ENCODE measurements at regions not wholly inside any gene's neighbourhood (a gene's known extent, or its start where the extent isn't known, plus 50 kb on each side); places are given as distances from the start of the nearest gene placed in this dataset.
"Not testable (repeated sequence)": the region's sequence is repeated elsewhere in the genome, so short reads cannot be mapped to it uniquely, and the experiment has no call there.

DNA sequence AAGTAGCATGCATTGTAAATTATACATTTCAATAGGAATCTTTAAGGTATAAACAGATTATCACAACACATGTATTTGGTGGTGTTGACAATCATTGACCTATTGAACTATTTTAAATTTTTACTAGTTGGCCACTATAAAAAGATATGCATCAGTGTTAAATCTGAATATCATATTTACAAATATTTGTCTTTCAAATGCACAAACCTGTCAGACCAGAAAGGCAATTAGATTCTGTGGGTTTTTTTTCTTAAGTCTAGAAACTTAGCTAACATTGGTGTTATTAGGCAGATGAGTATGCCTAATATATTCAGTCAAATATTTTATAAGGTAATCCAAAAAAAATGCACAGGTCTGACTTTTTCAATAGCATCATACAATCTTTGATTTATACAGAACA, 241.4 kb upstream of the DGKB start:
- no peak for DNase-seq

DNA sequence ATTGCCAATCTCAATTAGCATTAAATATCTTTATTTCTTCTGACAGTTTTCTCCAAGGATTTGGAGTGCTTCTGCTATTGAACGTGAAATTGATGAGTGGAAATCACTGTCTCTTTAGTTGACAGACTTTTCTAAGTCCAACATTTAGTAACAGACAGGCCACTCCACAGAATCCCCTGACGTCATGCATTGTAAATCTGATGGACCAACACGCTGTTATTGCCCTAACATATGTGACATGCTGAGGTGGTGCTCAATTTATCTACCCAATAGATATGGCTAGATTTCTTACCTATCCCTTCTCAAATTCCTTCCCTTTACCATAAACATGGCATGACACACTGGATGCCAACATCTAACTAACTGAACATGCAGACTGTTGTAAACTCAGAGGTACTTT, 240.6 kb upstream of the DGKB start:
- DNase-seq = no peak

GRCh38 chr7:15140431-15140830, 237.9 kb upstream of the DGKB start:
- DNase-seq = no peak

DNA sequence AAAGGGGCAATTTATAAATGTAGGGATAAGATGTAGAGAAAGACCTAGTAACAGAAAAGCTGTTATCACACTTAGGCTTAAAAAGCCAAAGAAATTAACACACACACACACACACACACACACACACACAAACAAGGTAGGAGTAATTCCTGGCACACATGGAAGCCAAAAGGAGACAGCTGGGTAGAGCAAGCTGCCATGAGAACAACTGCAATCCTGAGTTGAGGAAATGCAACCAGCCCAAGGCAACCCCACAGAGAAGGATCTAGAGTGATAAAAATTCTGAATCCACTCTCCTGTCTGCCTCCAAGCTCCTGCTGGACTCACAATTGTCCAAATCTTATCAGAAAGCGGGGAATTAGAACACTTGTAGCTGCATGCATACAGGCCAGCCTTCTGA, 229.1 kb upstream of the DGKB start:
- DNase-seq = no peak

DNA sequence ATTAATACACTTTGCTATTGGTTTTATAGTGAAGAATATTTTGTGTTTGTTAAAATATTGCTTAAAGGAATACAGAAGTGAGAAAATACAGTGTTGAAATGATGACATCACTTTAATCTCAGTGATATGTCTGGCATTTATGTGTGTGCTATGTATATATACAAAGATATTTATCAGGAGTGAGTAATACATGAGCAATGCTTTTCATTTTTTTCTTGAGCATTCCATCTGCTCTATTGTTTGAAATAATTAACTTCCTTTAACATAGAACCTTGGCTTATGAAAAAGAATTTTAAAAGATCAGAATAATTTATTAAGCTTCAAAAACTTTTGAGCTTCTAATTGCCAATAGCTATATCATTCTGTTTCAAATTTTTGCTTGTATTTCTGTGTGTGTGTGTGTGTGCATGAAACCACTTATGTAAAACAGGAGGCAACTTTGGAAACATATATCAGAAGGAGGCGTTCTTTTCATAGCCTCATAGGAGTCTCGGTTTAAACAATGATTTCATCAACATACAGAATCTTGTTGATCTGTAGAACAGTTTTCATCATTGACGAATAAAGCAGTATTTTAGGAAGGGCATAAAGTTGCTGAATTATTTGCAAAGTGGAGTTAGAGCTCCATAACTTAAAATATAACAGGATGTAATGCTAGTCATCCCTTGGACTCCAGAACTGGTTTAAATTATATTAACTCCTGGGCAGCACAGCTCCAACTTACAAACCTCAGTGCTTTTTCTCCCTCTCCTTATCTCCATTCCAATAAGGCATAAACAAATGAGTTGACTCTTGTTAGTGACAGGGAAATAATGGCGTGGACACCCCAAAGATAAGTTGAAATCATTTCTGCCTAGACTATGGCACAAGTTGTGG, 228.4 kb upstream of the DGKB start:
- DNase-seq = no peak

- no peak for DNase-seq
Measured at GRCh38 chr7:15128716-15129115, 226.2 kb upstream of the DGKB start.

DNA sequence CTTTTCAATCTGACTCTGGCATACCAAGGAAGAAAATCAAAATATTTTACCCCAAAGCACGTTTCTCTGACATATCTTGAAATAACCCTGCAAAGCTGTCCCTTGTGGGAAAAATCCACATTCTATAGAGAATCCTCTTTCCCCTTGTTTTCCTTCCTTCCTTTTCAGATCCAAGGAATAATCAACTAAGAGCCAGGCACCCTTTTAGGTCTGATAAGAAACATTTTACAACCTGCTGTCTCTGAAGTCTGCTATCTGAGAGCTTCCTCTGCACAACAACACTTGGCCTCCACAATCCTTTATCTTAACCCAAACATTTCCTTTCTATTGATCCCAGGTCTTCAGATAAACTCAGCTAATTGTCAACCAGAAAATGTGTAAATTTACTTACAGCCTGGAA, 224.1 kb upstream of the DGKB start:
- not testable (repeated sequence) for DNase-seq

DNA sequence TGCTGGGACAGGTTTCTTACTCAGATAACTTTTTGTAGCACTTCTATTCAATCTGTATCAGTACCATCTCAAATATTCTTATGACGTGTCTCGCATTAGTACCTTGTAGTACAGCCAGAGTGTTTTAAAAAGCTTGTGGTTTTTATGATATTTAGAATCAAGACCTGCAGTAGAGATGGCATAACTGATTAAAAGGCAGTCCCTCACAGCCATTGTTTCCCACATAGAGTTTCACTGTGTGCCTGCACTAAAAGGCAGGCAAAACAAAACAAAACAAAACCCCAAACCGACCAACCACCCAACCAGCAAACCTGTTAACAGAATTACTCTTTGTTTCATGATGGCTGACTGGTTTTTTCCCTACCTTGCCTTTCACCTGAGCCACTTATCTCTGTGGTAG, 221.3 kb upstream of the DGKB start:
- no peak for DNase-seq

- DNase-seq = no peak
Measured at GRCh38 chr7:15113752-15114151, 211.2 kb upstream of the DGKB start.

DNA sequence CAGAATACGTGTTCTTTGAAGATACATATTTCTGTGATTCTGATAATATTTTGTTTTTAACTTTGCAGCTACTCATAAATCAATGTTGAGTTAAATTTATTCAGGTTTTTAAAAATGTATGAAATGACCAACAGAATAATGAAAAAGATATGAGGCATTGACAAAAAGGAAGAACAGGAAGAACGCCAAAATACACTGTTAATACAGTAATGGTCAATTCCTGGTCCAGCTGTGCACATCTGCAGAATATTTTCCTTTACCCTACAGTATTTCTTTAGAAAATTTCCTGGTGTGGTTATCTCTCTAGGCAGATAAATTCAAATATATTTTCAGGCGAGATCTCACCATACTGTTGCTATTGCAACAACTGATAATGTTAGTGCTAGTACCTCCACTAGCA, 203.2 kb upstream of the DGKB start:
- no peak for DNase-seq

DNA sequence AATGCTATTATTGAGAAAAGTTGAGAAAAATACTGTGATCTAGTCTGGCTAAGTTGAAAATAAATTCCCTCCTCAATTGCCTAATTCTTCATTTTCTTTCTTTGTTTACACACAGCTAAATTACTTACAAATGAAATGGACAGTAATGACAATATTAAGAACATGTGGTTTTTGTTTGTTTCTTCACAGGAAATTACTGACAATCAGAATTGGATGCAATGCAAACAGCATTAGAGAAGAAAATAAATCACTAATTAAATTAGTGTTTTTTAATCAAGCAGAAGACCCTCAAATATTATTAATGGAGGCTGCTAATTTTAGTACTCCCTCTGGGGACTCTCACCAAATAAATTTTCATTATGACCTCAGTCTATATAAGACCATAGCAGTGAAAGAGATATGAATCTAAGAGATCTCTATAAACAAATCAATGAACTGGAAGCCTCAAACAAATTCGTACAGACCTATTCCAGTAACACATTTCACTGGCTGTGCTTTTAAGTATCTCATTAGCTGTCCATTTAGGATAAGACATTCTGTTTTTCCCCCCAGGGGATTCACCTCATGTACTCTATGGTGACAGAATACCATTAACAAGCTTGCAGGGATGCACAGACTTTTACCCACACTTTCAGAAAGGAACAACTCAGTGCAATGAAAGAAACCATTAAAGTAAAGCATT, 202.0 kb upstream of the DGKB start:
- DNase-seq = no peak

- no peak for DNase-seq
Measured at GRCh38 chr7:15099074-15099473, 196.5 kb upstream of the DGKB start.

GRCh38 chr7:15096853-15097252, 194.3 kb upstream of the DGKB start:
- DNase-seq = no peak

GRCh38 chr7:15094989-15095388, 192.4 kb upstream of the DGKB start:
- no peak for DNase-seq

DNA sequence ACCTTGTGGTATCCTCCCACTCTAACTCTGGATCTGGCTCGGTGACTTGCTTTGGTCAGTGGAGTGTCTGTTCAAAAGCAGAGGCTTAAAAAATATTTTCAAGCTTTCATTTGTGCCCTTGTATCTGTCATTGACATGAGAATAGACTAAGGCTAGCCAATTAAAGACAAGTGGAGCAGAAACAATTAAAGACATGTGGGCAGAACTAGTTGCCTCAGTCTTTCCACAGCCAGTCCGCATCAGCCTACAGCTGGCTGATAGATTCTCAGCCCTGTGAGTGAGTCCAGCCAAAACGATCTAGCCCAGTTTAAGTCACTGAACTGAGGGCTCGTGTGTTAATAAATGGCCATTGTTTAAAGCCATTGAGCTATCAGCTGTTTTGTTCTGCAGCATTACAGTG, 185.2 kb upstream of the DGKB start:
- no peak for DNase-seq

- DNase-seq = no peak
Measured at GRCh38 chr7:15086862-15087261, 184.3 kb upstream of the DGKB start.

DNA sequence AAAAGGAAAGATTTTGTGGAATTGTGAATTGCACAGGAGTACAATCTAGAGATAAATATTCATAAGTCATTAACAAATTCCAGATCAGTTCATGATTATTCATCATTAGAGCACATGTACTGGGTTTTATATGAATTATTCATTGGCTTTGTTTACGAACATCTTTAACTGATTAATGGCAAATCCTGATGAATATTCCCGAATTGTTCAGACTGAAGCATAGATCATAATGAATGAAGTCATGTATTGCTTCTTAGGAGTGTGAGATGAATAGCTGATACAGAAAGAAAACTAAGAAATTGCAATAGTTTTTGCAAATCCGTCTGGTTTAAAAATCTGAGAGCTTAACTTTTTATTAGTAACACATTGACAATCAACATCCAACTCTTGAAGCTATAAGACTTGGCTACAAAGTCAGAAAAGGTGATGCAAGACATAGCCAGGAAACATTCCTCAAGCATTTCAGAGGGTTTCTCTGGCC, 183.6 kb upstream of the DGKB start:
- DNase-seq = no peak

GRCh38 chr7:15085366-15085765, 182.8 kb upstream of the DGKB start:
- no peak for DNase-seq

- no peak for DNase-seq
Measured at GRCh38 chr7:15084368-15084767, 181.8 kb upstream of the DGKB start.

DNA sequence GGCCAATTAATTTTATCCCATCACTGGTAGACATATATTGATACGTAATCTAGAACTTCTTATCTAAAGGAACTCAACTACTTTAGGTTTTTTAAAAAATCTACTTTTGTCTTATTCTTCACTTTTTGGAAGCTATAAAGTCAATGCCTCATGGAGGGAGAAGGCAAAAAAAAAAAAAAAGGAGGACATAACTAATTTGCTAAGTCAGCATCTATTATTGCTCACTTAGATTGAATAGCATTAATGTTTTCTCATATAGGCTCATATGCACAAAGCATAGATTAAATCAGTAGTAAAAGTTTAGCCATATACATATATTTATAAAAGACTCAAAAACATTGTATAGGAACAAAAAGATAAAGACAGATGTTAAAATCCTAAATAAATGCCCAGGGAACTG, 179.3 kb upstream of the DGKB start:
- no peak for DNase-seq

DNA sequence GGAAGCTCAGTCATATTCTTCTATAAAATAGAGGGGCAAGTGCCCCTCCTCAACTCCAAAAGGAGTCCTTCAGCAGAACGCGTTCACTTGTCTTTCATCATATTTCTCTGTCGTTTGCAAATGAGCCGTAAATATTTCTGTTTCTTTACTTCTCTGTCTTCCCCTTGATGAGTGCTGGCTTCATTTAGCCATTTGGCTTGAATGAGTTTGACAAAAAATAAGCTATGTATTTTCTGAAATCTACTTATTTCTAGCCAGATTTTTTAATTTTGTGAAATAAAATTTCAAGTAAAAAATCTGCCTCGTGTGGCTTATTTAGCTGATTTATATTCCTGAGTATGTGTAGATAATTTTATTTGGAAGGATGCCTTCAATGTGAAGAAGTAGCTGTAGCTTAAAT, 170.8 kb upstream of the DGKB start:
- no peak for DNase-seq

DNA sequence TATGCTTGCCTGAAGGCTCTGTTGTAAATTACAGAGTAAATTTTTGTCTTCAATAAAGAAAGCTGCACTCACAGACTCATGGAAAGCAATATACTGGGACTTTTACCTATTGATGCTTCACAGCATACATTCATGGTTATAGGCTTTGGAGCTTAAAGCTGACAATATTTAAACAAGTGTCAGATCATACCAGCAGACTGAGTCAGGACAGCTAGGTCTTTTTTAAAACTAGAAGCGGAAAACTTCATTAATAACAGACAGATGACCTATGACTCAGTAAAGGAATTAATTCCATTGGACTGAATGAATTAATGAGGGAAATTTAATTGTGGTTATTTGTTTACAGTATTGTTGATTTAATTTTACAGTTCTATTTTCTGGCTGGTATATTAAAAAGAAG, 165.8 kb upstream of the DGKB start:
- DNase-seq = no peak

DNA sequence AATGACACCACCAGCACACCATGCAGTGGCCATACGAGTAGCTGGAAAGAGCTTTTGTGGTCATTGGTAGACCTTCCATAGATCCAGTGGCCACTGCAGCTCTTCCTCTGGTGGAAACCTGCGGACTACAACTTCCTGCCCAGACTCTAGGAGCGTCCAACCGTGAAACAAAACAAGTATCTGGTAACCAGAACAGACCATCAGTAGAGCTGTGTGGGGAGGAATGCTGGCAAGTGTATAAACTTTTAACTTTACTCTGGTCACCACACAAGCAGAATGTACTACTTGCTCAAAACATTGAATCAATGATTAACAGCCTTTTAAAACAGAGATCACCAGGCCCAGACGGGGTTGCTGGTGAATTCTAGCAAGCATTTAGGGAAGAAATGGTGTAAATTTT, 154.7 kb upstream of the DGKB start:
- no peak for DNase-seq

- DNase-seq = not testable (repeated sequence)
Measured at GRCh38 chr7:15054304-15054703, 151.8 kb upstream of the DGKB start.

DNA sequence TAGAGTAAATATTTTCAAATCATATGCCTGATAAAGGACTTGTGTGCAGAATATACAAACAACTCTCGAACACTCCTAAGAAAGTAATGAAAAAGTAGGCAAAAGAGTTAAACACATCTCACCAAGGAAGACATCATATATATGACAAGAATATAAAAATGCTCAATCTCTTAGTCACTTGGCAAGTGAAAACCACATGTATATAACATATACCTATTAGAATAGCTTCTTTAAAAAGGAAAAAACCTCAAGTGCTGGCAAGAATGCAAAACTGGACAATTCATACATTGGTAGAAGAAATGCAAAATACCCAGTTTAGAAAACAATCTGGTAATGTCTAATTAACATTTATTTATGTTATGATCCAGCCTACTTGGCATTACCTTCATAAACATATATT, 146.6 kb upstream of the DGKB start:
- DNase-seq = no peak
